ENCODE measurements at regions not wholly inside any gene's neighbourhood (a gene's known extent, or its start where the extent isn't known, plus 50 kb on each side); places are given as distances from the start of the nearest gene placed in this dataset.

DNA sequence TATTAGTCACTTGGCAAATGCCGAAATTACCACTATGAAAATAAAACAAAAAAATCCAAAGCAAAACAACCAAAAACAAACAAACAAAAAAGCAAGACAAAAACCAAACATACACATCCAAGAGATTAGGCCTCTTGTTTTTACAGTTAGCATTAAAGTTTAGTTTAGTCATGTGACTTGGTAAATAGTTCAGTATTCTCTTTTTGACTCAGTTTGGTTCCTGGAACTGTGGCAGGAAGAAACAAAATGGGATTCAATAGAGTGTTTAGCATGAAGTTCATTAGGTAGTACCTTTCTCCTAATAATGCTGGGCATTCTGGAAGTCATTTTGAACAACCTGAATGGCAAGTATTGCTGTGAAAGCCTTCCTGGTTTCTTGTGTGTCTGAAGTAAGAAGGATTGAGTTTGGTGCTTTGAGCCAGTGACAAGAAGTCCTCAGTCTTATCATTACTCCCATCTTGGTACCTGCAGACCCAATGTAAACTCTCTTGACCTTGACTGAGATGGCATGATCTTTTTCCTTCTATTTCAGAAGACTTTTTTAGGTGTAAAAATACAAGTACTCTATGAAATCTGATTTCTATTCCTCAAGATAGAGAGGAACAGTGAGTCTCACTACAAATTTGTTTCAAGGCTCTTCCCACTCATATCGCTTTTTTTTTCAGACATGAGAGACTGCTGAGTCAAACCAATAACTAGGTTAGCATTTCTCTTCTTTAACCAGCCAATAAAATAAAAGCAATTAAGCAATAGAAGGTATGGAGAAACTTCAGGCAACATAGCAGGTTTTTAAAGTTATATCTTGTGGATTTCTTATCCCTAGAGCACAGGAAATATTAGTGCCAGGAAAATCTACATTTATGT, 223.6 kb upstream of the PREP start:
- TF ChIP-seq CTCF (IDR thresholded peaks at IDR 0.05) (no peak), EZH2 (IDR thresholded peaks at IDR 0.05; ENCODE audit: borderline replicate concordance, insufficient read depth, low read depth, low read length, poor library complexity, severe bottlenecking) (no peak)
